Effector CD8-positive, alpha-beta T cell (primary cell): ENCODE measurements at regions not wholly inside any gene's neighbourhood (a gene's known extent, or its start where the extent isn't known, plus 50 kb on each side); places are given as distances from the start of the nearest gene placed in this dataset.
"Not testable (repeated sequence)": the region's sequence is repeated elsewhere in the genome, so short reads cannot be mapped to it uniquely, and the experiment has no call there.

ENCODE experiments used
- DNase-seq: peaks from one replicate; lab custom pipeline; 2025; lab: John Stamatoyannopoulos, UW

DNA sequence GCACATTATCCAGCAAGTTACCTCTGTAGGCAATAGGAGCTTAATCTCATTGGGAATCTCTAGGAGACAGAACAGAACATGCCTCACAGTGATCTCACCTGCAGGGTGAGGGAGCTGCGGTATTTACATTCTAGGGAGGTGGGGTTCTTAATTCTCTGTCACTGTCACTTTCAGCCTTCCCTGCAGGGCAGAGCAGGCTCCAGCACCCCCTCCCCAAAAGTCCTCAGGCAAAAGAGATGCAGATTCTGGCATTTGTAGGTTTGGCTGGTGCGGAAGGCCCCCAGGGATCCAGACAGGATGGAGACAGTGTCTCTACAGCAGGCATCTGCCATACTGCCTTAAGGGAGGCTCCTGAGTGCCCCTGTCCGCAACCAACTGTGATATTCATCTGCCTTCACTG is 166.4 kb upstream of the ATP6AP2 start:
- no peak for DNase-seq

- DNase-seq: no peak
Measured at GRCh38 chrX:40411340-40412111, 169.2 kb upstream of the ATP6AP2 start.

DNA sequence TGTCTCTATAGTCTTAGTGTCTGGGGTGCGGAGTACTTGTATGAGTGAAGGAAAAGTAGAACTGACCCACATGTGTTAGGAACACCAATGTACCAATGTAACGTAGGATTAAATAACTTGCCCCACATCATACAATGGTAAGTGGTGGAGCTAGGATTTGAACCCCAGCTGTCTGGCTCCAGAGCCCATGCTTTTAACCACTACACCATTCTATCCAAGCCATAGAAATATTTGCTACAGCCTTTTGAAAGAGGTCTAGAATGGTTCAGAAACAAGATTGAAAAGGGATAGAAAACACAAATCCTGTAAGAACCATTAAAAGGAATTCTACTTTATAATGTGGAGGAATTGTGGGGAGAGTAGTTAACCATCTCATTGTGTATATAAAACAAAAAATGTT is 169.9 kb upstream of the ATP6AP2 start:
- no peak for DNase-seq

DNA sequence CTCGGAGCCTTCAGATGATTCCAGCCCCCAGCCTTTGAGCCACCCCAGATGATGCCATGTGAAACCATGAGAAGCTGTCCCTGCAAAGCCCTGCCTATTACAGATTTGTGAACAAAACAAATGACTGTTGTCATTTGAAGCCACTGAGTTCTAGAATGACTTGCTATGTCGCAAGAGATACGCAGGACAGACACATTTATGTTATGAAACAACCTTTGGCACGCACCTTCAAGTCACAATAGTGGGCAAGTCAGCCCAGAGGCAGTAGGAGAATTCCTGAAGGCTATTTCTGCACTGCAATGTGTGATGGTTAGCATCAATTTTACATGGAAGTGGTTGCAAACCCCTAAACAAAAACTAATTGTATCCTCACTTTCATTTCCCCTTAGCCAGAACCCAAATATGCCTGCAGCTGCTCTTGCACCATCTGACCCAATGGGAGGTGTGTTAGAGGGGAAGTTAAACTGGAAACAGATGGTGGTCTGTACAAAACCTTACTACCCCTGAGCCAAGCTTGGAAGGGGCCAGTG is 174.4 kb upstream of the ATP6AP2 start:
- no peak for DNase-seq

- no peak for DNase-seq
Measured at GRCh38 chrX:40405399-40405798, 175.4 kb upstream of the ATP6AP2 start.

GRCh38 chrX:40403757-40404156 is 177.0 kb upstream of the ATP6AP2 start:
- no peak for DNase-seq

- no peak for DNase-seq
Measured at GRCh38 chrX:40402831-40403533, 177.8 kb upstream of the ATP6AP2 start.

DNA sequence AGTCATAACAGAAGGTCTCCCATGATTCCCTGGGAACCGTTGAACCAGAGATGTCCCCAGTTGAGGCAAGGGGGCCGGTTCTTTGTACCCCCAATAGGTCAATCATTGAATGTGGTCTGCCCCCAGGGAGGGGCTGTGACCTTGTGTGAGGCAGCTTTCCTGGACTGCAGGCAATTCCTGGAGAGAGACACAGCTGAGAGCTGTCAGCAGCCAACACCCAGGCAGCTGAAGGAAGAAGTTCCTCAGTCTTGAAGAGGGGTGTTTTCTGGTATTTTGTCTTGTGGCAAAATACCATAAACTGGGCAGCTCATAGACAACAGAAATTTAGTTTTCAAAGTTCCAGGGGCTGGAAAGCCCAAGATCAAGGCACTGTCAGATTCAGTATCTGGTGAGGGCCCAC is 185.7 kb upstream of the ATP6AP2 start:
- DNase-seq: no peak

DNA sequence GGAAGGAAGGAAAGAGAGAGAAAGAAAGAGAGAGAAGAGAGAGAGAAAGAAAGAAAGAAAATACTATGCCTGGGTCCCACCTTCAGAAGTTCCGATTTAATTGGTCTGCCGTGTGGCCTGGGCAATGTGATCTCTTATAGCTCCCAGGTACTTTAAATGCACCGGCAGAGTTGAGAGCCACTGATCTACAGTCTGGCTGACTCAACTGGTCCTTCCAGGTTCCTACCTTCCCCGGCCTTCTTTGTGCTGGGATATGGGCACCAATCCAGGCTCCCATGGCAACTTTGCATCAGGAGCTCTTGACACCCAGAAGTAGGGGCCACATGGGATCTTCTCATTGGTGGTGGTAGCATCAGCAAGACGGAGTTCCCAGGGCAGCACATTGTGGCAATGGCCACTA is 186.5 kb upstream of the ATP6AP2 start:
- DNase-seq: no peak

DNA sequence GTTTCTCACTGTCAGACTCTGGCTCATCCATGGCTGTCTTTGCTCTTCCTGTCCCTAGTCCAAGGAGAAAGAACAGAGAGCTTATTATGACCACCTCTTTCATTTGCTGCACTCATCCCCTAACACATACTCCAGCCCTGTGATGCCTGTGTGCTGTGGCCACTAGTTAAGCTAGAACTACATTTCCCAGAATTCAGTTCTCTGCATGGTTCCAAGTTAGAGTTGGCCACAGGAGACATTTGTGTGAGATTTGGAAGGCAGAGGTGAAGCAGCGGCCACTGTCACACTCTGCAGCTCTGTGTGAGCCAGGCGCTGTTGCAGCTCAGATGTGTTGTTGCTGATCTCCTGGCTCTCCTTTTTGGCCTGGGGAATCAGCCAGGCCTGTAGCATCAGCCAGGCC is 188.2 kb upstream of the ATP6AP2 start:
- DNase-seq: no peak

- no peak for DNase-seq
Measured at GRCh38 chrX:40391662-40392061, 189.1 kb upstream of the ATP6AP2 start.

DNA sequence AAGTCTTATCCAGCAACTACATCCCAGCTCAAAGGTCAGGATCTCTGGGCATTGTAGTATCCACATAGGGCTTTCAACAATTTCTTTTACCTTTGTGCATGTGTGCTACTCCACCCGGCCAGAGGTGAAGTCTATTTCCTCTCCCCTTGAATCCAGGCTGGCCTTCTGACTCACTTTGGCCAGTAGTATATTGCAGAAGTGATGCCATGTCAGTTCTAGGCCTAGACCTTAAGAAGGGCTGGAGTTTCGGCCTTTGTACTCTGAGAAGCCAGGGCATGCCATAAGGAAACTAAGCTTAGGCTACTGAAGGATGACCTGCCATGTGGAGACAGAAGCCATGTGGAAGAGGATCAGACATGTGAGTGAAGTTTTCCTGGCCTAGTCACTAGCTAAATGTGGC is 191.2 kb upstream of the ATP6AP2 start:
- DNase-seq: no peak

DNA sequence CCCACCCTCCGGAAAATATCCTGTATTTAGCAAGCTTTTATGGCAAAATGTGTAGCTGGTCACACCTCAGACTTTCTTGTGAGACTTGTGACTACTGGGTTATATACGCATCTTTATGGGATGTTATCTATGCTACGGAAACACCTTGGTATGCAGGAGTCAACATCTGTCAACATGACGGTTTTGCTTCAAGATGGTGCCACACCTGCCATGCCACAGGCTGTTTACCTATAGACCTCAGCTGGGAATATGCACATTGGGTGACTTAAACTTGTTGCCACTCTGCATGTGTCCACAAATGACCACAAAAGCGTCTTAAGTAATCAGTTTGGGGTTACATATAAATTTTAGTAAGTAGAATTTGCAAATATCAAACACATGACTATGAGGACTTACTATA is 192.3 kb upstream of the ATP6AP2 start:
- no peak for DNase-seq

GRCh38 chrX:40387869-40388268 is 192.9 kb upstream of the ATP6AP2 start:
- DNase-seq: not testable (repeated sequence)

- not testable (repeated sequence) for DNase-seq
Measured at GRCh38 chrX:40387311-40387710, 193.5 kb upstream of the ATP6AP2 start.

GRCh38 chrX:40385682-40386081 is 195.1 kb upstream of the ATP6AP2 start:
- DNase-seq: no peak

DNA sequence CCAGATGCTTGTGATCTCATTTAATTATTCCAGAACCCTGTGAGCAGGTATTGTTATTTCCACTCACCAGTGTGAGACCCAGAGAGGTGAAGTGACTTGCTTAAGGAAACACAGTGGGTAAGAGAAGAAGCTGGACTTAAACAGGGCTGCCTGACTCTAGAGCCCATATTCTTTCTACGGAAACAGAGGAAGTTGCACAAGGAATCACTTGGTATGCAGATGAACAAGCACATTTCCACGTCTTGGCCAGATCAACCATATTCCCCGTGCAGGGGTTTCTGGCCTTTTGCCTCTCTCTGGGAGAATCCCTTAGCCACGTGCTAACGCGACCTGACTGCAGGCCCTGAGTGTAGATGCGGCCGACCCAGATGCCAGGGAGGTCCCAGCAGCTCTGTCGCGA is 195.5 kb upstream of the ATP6AP2 start:
- DNase-seq: no peak

GRCh38 chrX:40383969-40384368 is 196.8 kb upstream of the ATP6AP2 start:
- no peak for DNase-seq

DNA sequence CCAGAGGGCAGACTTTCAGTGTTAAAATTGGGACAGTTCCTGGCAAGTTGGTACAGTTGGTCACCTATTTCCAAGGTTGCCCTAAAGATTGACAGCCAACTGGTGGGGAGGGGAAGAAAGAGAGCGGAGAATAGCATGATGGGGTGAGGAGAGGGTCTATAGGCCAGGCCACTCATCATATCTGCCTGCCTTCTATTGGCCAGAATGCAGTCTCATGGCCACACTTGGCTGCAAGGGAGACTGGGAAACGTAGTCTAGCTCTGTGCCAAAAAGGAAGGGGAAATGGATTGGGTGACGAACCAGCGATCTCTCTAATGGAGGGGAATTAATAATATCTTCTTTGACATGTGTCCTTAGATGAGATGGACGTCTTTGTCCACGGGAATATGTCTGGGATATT is 197.4 kb upstream of the ATP6AP2 start:
- DNase-seq: no peak

DNA sequence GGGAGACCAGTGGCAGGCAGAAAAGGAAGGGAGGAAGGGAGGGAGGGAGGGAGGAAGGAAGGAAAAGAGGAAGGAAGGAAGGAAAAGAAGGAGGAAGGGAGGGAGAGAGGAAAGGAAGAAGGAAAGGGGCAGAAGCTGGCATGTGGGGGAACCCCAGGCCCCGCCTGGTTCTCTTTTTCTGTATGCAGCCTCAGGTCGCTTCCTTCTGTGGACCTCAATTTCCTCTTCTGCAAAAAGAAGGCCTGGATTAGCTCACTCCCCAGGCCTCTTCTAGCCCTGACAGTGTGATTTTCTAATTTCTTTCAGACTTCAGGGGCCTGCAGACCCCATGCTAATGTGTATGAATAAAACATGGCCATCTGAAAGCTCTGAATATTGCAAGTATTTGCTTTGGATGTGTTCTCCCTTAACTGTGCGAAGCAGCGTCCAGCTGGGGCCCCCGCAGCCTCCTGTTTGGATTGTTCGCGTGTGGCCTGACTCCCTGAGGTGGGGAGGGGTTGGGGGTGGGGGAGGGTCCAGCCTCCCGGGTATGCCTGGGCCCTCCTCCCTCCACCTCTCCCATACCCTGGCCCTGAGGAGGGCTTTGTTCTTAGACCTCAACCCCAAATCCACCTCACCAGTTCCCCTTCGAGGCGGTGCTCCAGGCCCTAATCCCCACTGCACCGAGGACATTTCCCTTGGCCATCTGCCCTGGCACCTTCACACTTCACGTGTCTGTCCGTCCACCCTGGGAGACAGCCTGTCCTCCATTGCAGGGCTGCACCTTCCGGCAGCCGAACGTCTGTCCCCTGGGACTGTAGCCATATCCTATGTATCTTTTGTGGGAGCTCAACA is 199.9 kb upstream of the ATP6AP2 start:
- no peak for DNase-seq

DNA sequence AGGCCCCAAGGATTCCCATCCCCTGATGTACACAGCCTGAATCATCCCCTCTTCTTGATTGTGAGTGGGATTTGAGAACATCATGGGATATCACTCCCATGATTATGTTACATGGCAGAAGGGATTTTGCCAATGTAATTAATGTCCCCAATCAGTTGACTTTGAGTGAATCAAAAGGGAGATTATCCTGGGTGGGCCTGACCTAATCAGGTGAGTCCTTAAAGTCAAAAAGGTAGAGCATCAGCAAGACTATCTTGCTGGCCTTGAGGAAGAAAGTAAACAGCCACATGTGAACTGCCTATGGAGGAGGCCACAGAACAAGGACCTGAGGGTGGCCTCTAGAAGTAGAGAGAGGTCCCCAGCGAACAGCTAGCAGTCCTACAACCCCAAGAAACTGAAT is 203.1 kb upstream of the ATP6AP2 start:
- DNase-seq: no peak

DNA sequence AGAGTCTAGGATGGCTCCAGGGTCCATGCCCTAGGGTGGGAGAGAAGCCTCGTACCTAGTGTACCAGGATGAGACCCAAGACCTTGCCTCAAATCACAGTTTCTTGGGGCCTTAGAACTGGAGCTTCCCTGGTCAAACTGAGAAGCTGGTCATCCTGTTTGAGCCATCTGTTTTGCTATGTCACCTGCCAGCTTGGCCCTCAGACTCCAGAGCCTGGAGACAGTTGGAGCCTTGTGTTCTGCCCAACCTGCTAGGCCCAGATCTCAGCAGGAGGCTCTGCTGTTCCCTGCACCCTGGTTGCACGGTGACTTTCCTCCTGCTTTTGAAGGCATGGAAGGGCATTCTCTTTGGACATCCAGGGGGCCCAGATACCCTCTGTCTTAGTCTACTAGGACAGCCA is 206.3 kb upstream of the ATP6AP2 start:
- DNase-seq: no peak
